CD14-positive monocyte (primary cell): ENCODE measurements at regions not wholly inside any gene's neighbourhood (a gene's known extent, or its start where the extent isn't known, plus 50 kb on each side); places are given as distances from the start of the nearest gene placed in this dataset.

Experiments used
- DNase-seq, 3 donors: peaks; one replicate each; pipeline ENCODE4 v3.0.0-alpha.2; 2011 to 2022
- H2AFZ ChIP-seq: 2 replicates; pipeline ENCODE4 v1.6.0; 2012; ENCODE audit warnings: mild to moderate bottlenecking, low read depth, low read length, inconsistent platforms; ENCODE audit not compliant: insufficient read depth, poor library complexity, severe bottlenecking
- H3K27ac ChIP-seq, 2 donors: 1 replicate in 1 of 2; 2 replicates in 1 of 2; pipeline ENCODE4 v1.5.1; 2012 to 2013; ENCODE audit warnings: low read length in 2 of 2, control low read depth in 1 of 2, inconsistent platforms in 1 of 2, low read depth in 1 of 2, mild to moderate bottlenecking in 1 of 2
- H3K27me3 ChIP-seq, 2 donors: one replicate each; pipeline versions ENCODE4 v1.6.0 to v1.6.1; 2011 to 2013; ENCODE audit warnings: low read length in 2 of 2; ENCODE audit not compliant: control insufficient read depth in 2 of 2, insufficient read depth in 2 of 2
- H3K36me3 ChIP-seq, 2 donors: replicated peaks in 1 of 2; 1 replicate in 1 of 2; 2 replicates in 1 of 2; pipeline versions ENCODE4 v1.5.1 to v1.6.1; 2012 to 2013; ENCODE audit warnings: low read length in 2 of 2, control low read depth in 1 of 2, inconsistent platforms in 1 of 2, mild to moderate bottlenecking in 1 of 2; ENCODE audit not compliant: insufficient read depth in 2 of 2, control insufficient read depth in 1 of 2
- H3K4me1 ChIP-seq, 2 donors: 1 replicate in 1 of 2; 2 replicates in 1 of 2; pipeline versions ENCODE4 v1.5.1 to v1.6.1; 2012 to 2013; ENCODE audit warnings: low read length in 2 of 2, control low read depth in 1 of 2, inconsistent platforms in 1 of 2, mild to moderate bottlenecking in 1 of 2, moderate library complexity in 1 of 2; ENCODE audit not compliant: insufficient read depth in 2 of 2, control insufficient read depth in 1 of 2
- H3K4me2 ChIP-seq: replicated peaks from 2 replicates; pipeline ENCODE3; 2012; ENCODE audit warnings: low read length, moderate library complexity, mild to moderate bottlenecking; ENCODE audit not compliant: poor library complexity, severe bottlenecking; ENCODE audit errors: extremely low read depth
- H3K4me3 ChIP-seq, 3 experiments: fragments of 200-600 bp in 1 of 3; sonication (generic) in 1 of 3; replicated peaks in 1 of 3; 1 replicate in 2 of 3; 2 replicates in 1 of 3; pipeline ENCODE4 v1.5.1; 2011 to 2013; ENCODE audit warnings: low read length in 3 of 3, mild to moderate bottlenecking in 3 of 3, control low read depth in 2 of 3, low read depth in 2 of 3, inconsistent platforms in 1 of 3, moderate library complexity in 1 of 3
- H3K79me2 ChIP-seq: 2 replicates; pipeline ENCODE4 v1.6.0; 2012; ENCODE audit warnings: mild to moderate bottlenecking, control low read depth, inconsistent platforms, low read length, moderate library complexity; ENCODE audit not compliant: insufficient read depth
- H3K9ac ChIP-seq: 2 replicates; pipeline ENCODE4 v1.6.0; 2017; ENCODE audit warnings: low read length, mild to moderate bottlenecking; ENCODE audit not compliant: insufficient read depth, poor library complexity, severe bottlenecking
- H3K9me3 ChIP-seq, 2 donors: replicated peaks in 1 of 2; 1 replicate in 1 of 2; 2 replicates in 1 of 2; pipeline versions ENCODE4 v1.5.1 to v1.6.1; 2012 to 2013; ENCODE audit warnings: low read length in 2 of 2, control low read depth in 1 of 2; ENCODE audit not compliant: control insufficient read depth in 1 of 2, insufficient read depth in 1 of 2
- H4K20me1 ChIP-seq: 2 replicates; pipeline ENCODE4 v1.6.0; 2012; ENCODE audit warnings: mild to moderate bottlenecking, low read length, control low read depth, moderate library complexity; ENCODE audit not compliant: insufficient read depth
- H3K27ac Mint-ChIP-seq, 7 donors: one replicate each; pipeline ENCODE4 v1.8.0; 2020; ENCODE audit warnings: mild to moderate bottlenecking in 7 of 7, mixed read lengths in 7 of 7, moderate library complexity in 6 of 7, inconsistent platforms in 2 of 7
- H3K27me3 Mint-ChIP-seq, 3 donors: one replicate each; pipeline ENCODE4 v1.8.0; 2021 to 2022; ENCODE audit warnings: low read depth in 3 of 3, mild to moderate bottlenecking in 3 of 3, mixed read lengths in 3 of 3, moderate library complexity in 3 of 3, inconsistent platforms in 1 of 3
- H3K36me3 Mint-ChIP-seq, 2 donors: one replicate each; pipeline ENCODE4 v1.8.0; 2020; ENCODE audit warnings: mixed read lengths in 2 of 2, inconsistent platforms in 1 of 2, mild to moderate bottlenecking in 1 of 2
- H3K4me1 Mint-ChIP-seq: one replicate; pipeline ENCODE4 v1.8.0; 2020; ENCODE audit warnings: mild to moderate bottlenecking, mixed read lengths
- H3K4me3 Mint-ChIP-seq, 2 donors: one replicate each; pipeline ENCODE4 v1.8.0; 2020; ENCODE audit warnings: mild to moderate bottlenecking in 2 of 2, mixed read lengths in 2 of 2, moderate library complexity in 1 of 2
- H3K9me3 Mint-ChIP-seq, 7 donors: one replicate each; pipeline ENCODE4 v1.8.0; 2020 to 2022; ENCODE audit warnings: mixed read lengths in 7 of 7, mild to moderate bottlenecking in 6 of 7, moderate library complexity in 6 of 7, inconsistent platforms in 2 of 7
- WGBS: methylation state at CpG from one replicate; pipeline ENCODE4 v1.1.5; 2013; ENCODE audit warnings: missing lambda C conversion rate; ENCODE audit not compliant: insufficient coverage; 5-methylcytosine and 5-hydroxymethylcytosine counted together
- intact Hi-C, 2 donors: fragments of 100-400 bp; cut with micrococcal nuclease; formaldehyde crosslinking; loops; one replicate each; pipeline versions ENCODE4 v1.15.0 to v1.15.1; 2023
- TF ChIP-seq, protein P1 (sequence below): fragments of 200-600 bp; IDR thresholded peaks from one replicate; pipeline ENCODE4 v1.8.0; 2022; ENCODE audit warnings: antibody characterized with exemption, mild to moderate bottlenecking

DNA sequence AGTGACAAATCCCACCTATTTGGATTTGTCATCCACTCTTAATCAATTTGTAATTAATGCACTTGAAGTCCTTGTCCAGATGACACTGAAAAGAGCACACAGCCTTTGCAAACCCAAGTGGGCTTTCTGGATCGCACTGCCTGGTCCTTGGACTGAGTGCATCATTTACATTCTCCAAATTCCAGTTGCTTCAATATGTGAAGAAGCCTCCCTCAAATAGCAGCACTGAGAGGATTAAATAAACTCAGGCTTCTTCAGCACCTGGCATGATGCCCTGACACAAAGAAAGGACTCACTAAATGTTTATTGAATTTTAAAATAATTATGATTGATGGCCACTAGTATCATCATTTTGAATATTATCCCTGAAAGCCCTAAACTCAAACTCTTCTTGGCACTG, 496.5 kb downstream of the VRK1 start:
- Histone ChIP-seq H3K4me3 (no peak overlapping the region), H3K4me1 (no peaks in the 10 kb centered on the region), H3K9ac (no peak overlapping the region), H3K4me2 (no peak overlapping the region), H3K79me2 (no peaks in the 10 kb centered on the region), H3K36me3 (no peaks in the 10 kb centered on the region), H3K27me3 (peaks cover 2 to 6% of the 10 kb centered on the region in 2 donors), H2AFZ (no peak overlapping the region), H3K27ac (no peak overlapping the region), H3K9me3 (no peaks in the 10 kb centered on the region), H4K20me1 (no peaks in the 10 kb centered on the region)
- Mint-ChIP-seq H3K27me3 (peaks cover 0 to 26% (median 8%) of the 10 kb centered on the region in 3 donors), H3K4me1 (no peaks in the 10 kb centered on the region), H3K4me3 (no peak overlapping the region), H3K36me3 (no peaks in the 10 kb centered on the region), H3K27ac (no peak overlapping the region), H3K9me3 (no peaks in the 10 kb centered on the region)
- intact Hi-C loops: no loop called here
- WGBS: no CpG with 5 or more reads among the region's 1 CpG
- no peak for DNase-seq
- TF ChIP-seq, protein P1, sequence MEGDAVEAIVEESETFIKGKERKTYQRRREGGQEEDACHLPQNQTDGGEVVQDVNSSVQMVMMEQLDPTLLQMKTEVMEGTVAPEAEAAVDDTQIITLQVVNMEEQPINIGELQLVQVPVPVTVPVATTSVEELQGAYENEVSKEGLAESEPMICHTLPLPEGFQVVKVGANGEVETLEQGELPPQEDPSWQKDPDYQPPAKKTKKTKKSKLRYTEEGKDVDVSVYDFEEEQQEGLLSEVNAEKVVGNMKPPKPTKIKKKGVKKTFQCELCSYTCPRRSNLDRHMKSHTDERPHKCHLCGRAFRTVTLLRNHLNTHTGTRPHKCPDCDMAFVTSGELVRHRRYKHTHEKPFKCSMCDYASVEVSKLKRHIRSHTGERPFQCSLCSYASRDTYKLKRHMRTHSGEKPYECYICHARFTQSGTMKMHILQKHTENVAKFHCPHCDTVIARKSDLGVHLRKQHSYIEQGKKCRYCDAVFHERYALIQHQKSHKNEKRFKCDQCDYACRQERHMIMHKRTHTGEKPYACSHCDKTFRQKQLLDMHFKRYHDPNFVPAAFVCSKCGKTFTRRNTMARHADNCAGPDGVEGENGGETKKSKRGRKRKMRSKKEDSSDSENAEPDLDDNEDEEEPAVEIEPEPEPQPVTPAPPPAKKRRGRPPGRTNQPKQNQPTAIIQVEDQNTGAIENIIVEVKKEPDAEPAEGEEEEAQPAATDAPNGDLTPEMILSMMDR: no peak

DNA sequence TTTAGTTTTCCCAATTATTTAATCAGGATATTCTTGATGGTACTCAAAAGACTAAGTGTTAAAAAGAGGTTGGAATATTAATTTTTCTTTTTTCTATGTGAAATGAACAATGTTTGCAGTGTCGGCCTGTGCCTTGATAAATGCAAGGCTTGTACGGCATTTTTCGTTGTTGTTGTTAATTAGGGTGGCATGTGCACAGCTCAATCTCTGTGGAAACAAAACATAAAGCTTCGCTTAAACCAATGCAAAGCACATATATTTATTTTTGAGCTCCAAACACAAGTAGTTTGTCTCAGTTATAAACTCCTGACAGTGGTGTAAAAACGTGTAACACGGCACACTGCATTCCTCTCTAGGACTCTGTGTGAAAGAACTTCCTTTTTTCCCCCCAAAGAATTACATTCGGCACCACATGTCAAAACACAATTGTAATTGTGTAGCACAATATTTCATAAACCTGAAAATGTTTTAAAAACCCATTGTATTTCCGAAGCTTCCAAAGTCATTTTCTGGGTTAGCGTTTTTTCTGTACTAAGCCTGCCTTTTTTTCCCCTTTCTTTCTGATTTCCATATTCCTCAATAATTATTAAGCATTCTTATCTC, 498.0 kb downstream of the VRK1 start:
- H3K4me1 ChIP-seq: no peaks in the 10 kb centered on the region
- DNase-seq: no peak
- H3K4me1 Mint-ChIP-seq: no peaks in the 10 kb centered on the region
- no peaks in the 10 kb centered on the region for H3K9me3 ChIP-seq
- no peak overlapping the region for H3K4me2 ChIP-seq
- TF ChIP-seq, protein P1: no peak
- no peak overlapping the region for H3K4me3 Mint-ChIP-seq
- no peaks in the 10 kb centered on the region for H3K36me3 Mint-ChIP-seq
- peaks cover 2 to 6% of the 10 kb centered on the region in 2 donors for H3K27me3 ChIP-seq
- H3K36me3 ChIP-seq: no peaks in the 10 kb centered on the region
- no peaks in the 10 kb centered on the region for H3K79me2 ChIP-seq
- no peak overlapping the region for H3K27ac Mint-ChIP-seq
- no peak overlapping the region for H3K4me3 ChIP-seq
- no peak overlapping the region for H3K9ac ChIP-seq
- WGBS: 71% methylated on average over 4 of the region's 9 CpGs
- H3K27me3 Mint-ChIP-seq: peaks cover 0 to 23% (median 8%) of the 10 kb centered on the region in 3 donors
- intact Hi-C loops: no loop called here
- H4K20me1 ChIP-seq: no peaks in the 10 kb centered on the region
- H3K9me3 Mint-ChIP-seq: no peaks in the 10 kb centered on the region
- no peak overlapping the region for H2AFZ ChIP-seq
- no peak overlapping the region for H3K27ac ChIP-seq
